HCT116 (cell line): ENCODE measurements at regions not wholly inside any gene's neighbourhood (a gene's known extent, or its start where the extent isn't known, plus 50 kb on each side); places are given as distances from the start of the nearest gene placed in this dataset.

Experiments used
- ATAC-seq: fragments of 200-7000 bp; cut with Tn5 transposase; 2 replicates; pipeline ENCODE4 v1.9.1; 2020; ENCODE audit warnings: mild to moderate bottlenecking, moderate library complexity
- BruUV-seq: library from RNA; stranded (reverse); fragments of 400-500 nt; replicated peaks from 2 replicates; lab custom pipeline; 2021; lab: Mats Ljungman, UMichigan
- CTCF ChIA-PET: fragments of 300-600 bp; sonication (Branson Sonifier 250); formaldehyde crosslinking; loops from one replicate; lab custom pipeline; 2021; ENCODE audit warnings: antibody characterized with exemption; lab: Charles Lee
- POLR2A ChIA-PET: fragments of 300-600, 350-600 bp; sonication (Branson Sonifier 250); formaldehyde crosslinking; loops from one replicate; lab custom pipeline; 2021; ENCODE audit warnings: antibody characterized with exemption; lab: Charles Lee
- RAD21 ChIA-PET, 2 experiments: fragments of 300-600 bp; sonication (Branson Sonifier 250); formaldehyde crosslinking; loops; one replicate each; lab custom pipeline; 2023; ENCODE audit warnings: low total read pairs in 2 of 2; ENCODE audit not compliant: uncharacterized antibody in 2 of 2, unreplicated experiment in 2 of 2, low non-redundant PET in 1 of 2; lab: Charles Lee
- DNase-seq: peaks from one replicate; pipeline ENCODE4 v3.0.0-alpha.2; 2010; ENCODE audit warnings: low read depth, low spot score
- H2AFZ ChIP-seq: fragments of 200-600 bp; shearing (Covaris generic), sonication (generic); 2 replicates; pipeline ENCODE4 v1.6.1; 2017; ENCODE audit warnings: low read depth, mixed run types, mixed read lengths, antibody characterized with exemption, low read length; ENCODE audit not compliant: poor library complexity, severe bottlenecking
- H3K27ac ChIP-seq: 2 replicates; pipeline ENCODE4 v1.5.1; 2012; ENCODE audit warnings: low read depth, low read length
- H3K27me3 ChIP-seq: fragments of 200-600 bp; sonication (generic); 2 replicates; pipeline ENCODE4 v1.6.1; 2016; ENCODE audit warnings: mixed run types, low read length, mixed read lengths; ENCODE audit not compliant: insufficient read depth
- H3K36me3 ChIP-seq, 2 experiments: fragments of 200-500 bp in 1 of 2; fragments of 200-600 bp in 1 of 2; sonication (Bioruptor generic) in 1 of 2; sonication (generic) in 1 of 2; 2 replicates each; pipeline versions ENCODE4 v1.5.1 to v1.6.1; 2014 to 2016; ENCODE audit warnings: low read length in 2 of 2, inconsistent platforms in 1 of 2, mixed read lengths in 1 of 2, mixed run types in 1 of 2; ENCODE audit not compliant: insufficient read depth in 2 of 2, control insufficient read depth in 1 of 2
- H3K4me1 ChIP-seq, 2 experiments: fragments of 200-600 bp in 1 of 2; sonication (generic) in 1 of 2; 2 replicates each; pipeline versions ENCODE4 v1.5.1 to v1.6.1; 2012 to 2017; ENCODE audit warnings: low read length in 2 of 2, inconsistent platforms in 1 of 2, mild to moderate bottlenecking in 1 of 2, mixed read lengths in 1 of 2, mixed run types in 1 of 2, moderate library complexity in 1 of 2; ENCODE audit not compliant: insufficient read depth in 2 of 2, control insufficient read depth in 1 of 2
- H3K4me2 ChIP-seq: fragments of 200-600 bp; sonication (generic); 2 replicates; pipeline ENCODE4 v1.6.1; 2017; ENCODE audit warnings: mixed run types, low read length, mixed read lengths
- H3K4me3 ChIP-seq, 2 experiments: fragments of 200-600 bp in 1 of 2; sonication (generic) in 1 of 2; replicated peaks in 1 of 2; 2 replicates each; pipeline ENCODE4 v1.5.1; 2011 to 2016; ENCODE audit warnings: low read length in 2 of 2, control low read depth in 1 of 2, low read depth in 1 of 2, mild to moderate bottlenecking in 1 of 2, mixed read lengths in 1 of 2, mixed run types in 1 of 2
- H3K79me2 ChIP-seq: fragments of 200-600 bp; sonication (generic); 2 replicates; pipeline ENCODE4 v1.6.1; 2017; ENCODE audit warnings: mild to moderate bottlenecking, mixed run types, low read length, moderate library complexity, mixed read lengths; ENCODE audit not compliant: insufficient read depth
- H3K9ac ChIP-seq: fragments of 200-600 bp; sonication (generic); 2 replicates; pipeline ENCODE4 v1.6.1; 2016; ENCODE audit warnings: low read length, mixed read lengths
- H3K9me2 ChIP-seq: fragments of 200-600 bp; sonication (generic), shearing (Covaris generic); 2 replicates; pipeline ENCODE4 v1.6.1; 2017; ENCODE audit warnings: mixed run types, mild to moderate bottlenecking, moderate library complexity; ENCODE audit not compliant: insufficient read depth
- H3K9me3 ChIP-seq, 2 experiments: fragments of 200-500 bp in 1 of 2; fragments of 200-600 bp in 1 of 2; sonication (Bioruptor generic) in 1 of 2; sonication (generic) in 1 of 2; 2 replicates each; pipeline ENCODE4 v1.6.1; 2014 to 2017; ENCODE audit warnings: low read length in 2 of 2, mixed read lengths in 2 of 2, inconsistent platforms in 1 of 2, low read depth in 1 of 2, mild to moderate bottlenecking in 1 of 2, mixed run types in 1 of 2, moderate library complexity in 1 of 2; ENCODE audit not compliant: control insufficient read depth in 1 of 2, insufficient read depth in 1 of 2
- H4K20me1 ChIP-seq: fragments of 200-600 bp; sonication (generic), shearing (Covaris generic); 2 replicates; pipeline ENCODE4 v1.6.1; 2017; ENCODE audit warnings: mixed run types, mild to moderate bottlenecking, moderate library complexity; ENCODE audit not compliant: insufficient read depth
- CBX3 ChIP-seq: IDR thresholded peaks from 2 replicates; pipeline ENCODE4 v1.6.1; 2012; ENCODE audit warnings: low read depth
- CTCF ChIP-seq, 3 experiments: fragments of 200-600 bp in 1 of 3; sonication (generic) in 1 of 3; IDR thresholded peaks in 2 of 3; conservative IDR thresholded peaks in 1 of 3; 2 replicates each; pipeline ENCODE4 v1.5.1; 2012 to 2017; ENCODE audit warnings: low read depth in 2 of 3, low read length in 2 of 3, antibody characterized with exemption in 1 of 3, borderline replicate concordance in 1 of 3, control low read depth in 1 of 3, mild to moderate bottlenecking in 1 of 3, mixed read lengths in 1 of 3, mixed run types in 1 of 3, moderate library complexity in 1 of 3; ENCODE audit not compliant: insufficient read depth in 1 of 3
- EGR1 ChIP-seq: IDR thresholded peaks from 2 replicates; pipeline ENCODE4 v1.6.1; 2012; ENCODE audit warnings: low read depth
- ELF1 ChIP-seq: IDR thresholded peaks from 2 replicates; pipeline ENCODE4 v1.6.1; 2012; ENCODE audit warnings: low read depth, borderline replicate concordance
- EZH2 ChIP-seq: fragments of 200-600 bp; sonication (generic); IDR thresholded peaks from 2 replicates; pipeline ENCODE4 v1.6.1; 2017; ENCODE audit warnings: antibody characterized with exemption, mixed run types
- JUND ChIP-seq: IDR thresholded peaks from 2 replicates; pipeline ENCODE4 v1.6.1; 2012
- MAX ChIP-seq: IDR thresholded peaks from 2 replicates; pipeline ENCODE4 v1.6.1; 2012
- POLR2A ChIP-seq: IDR thresholded peaks from 2 replicates; pipeline ENCODE4 v1.7.0; 2011; ENCODE audit warnings: borderline replicate concordance; ENCODE audit not compliant: insufficient read depth, insufficient read length; ENCODE audit errors: extremely low read depth
- POLR2AphosphoS5 ChIP-seq: IDR thresholded peaks from 2 replicates; pipeline ENCODE4 v1.6.1; 2011; ENCODE audit warnings: mild to moderate bottlenecking, low read depth, low read length, moderate library complexity
- RAD21 ChIP-seq: IDR thresholded peaks from 2 replicates; pipeline ENCODE4 v1.6.1; 2012; ENCODE audit warnings: low read depth, mild to moderate bottlenecking
- SP1 ChIP-seq: IDR thresholded peaks from 2 replicates; pipeline ENCODE4 v1.6.1; 2012; ENCODE audit warnings: low read depth
- SRF ChIP-seq: IDR thresholded peaks from 2 replicates; pipeline ENCODE4 v1.6.1; 2012; ENCODE audit warnings: low read depth
- TCF7L2 ChIP-seq: IDR thresholded peaks from 2 replicates; pipeline ENCODE4 v1.7.0; 2011; ENCODE audit warnings: borderline replicate concordance, inconsistent platforms; ENCODE audit not compliant: insufficient read depth, insufficient read length; ENCODE audit errors: extremely low read depth
- intact Hi-C: fragments of 100-400 bp; cut with micrococcal nuclease; formaldehyde crosslinking; loops from 2 replicates; pipeline ENCODE4 v1.10.0; 2022
- TF ChIP-seq, protein P1 (sequence below): IDR thresholded peaks from 2 replicates; pipeline ENCODE4 v1.6.1; 2012; ENCODE audit warnings: low read depth

- no peak overlapping the region for H3K4me2 ChIP-seq
- peaks cover 14% of the 10 kb centered on the region for H3K27me3 ChIP-seq
- H2AFZ ChIP-seq = no peak overlapping the region
- ATAC-seq (no peak), DNase-seq (no peak)
- no peak overlapping the region for H3K9ac ChIP-seq
- no peaks in the 10 kb centered on the region for H3K4me1 ChIP-seq
- no peak overlapping the region for H3K4me3 ChIP-seq
- no peaks in the 10 kb centered on the region for H3K36me3 ChIP-seq
- ChIA-PET POLR2A (no interaction called here), CTCF (no interaction called here), RAD21 (no interaction called here)
- no peaks in the 10 kb centered on the region for H3K9me3 ChIP-seq
- BruUV-seq = no TSS peak
- no peaks in the 10 kb centered on the region for H3K79me2 ChIP-seq
- H3K9me2 ChIP-seq = no peaks in the 10 kb centered on the region
- intact Hi-C loops = no loop called here
- no peak overlapping the region for H3K27ac ChIP-seq
- TF ChIP-seq POLR2AphosphoS5 (no peak), CBX3 (no peak), SRF (no peak), SP1 (no peak), TCF7L2 (no peak), MAX (no peak), EZH2 (no peak)
- H4K20me1 ChIP-seq = no peaks in the 10 kb centered on the region
Observed at GRCh38 chr6:72524011-72524645, 97.7 kb upstream of the KCNQ5 start.

GRCh38 chr6:72525821-72526510 lies 95.9 kb upstream of the KCNQ5 start:
- no peak for DNase-seq
- intact Hi-C loops = no loop called here
- ChIA-PET CTCF (no interaction called here), RAD21 (no interaction called here), POLR2A (no interaction called here)
- Histone ChIP-seq H3K4me2 (no peak overlapping the region), H3K9me2 (no peaks in the 10 kb centered on the region), H3K9me3 (no peaks in the 10 kb centered on the region), H3K79me2 (no peaks in the 10 kb centered on the region), H3K27ac (no peak overlapping the region), H3K36me3 (no peaks in the 10 kb centered on the region), H3K4me3 (no peak overlapping the region), H4K20me1 (no peaks in the 10 kb centered on the region), H3K4me1 (no peaks in the 10 kb centered on the region), H3K27me3 (peaks cover 14% of the 10 kb centered on the region), H2AFZ (no peak overlapping the region), H3K9ac (no peak overlapping the region)
- ATAC-seq = no peak
- BruUV-seq = no TSS peak
- TF ChIP-seq EZH2 = no peak
- TF ChIP-seq TCF7L2 = no peak
- no peak for TF ChIP-seq ELF1
- TF ChIP-seq SP1 = no peak
- TF ChIP-seq, protein P1, sequence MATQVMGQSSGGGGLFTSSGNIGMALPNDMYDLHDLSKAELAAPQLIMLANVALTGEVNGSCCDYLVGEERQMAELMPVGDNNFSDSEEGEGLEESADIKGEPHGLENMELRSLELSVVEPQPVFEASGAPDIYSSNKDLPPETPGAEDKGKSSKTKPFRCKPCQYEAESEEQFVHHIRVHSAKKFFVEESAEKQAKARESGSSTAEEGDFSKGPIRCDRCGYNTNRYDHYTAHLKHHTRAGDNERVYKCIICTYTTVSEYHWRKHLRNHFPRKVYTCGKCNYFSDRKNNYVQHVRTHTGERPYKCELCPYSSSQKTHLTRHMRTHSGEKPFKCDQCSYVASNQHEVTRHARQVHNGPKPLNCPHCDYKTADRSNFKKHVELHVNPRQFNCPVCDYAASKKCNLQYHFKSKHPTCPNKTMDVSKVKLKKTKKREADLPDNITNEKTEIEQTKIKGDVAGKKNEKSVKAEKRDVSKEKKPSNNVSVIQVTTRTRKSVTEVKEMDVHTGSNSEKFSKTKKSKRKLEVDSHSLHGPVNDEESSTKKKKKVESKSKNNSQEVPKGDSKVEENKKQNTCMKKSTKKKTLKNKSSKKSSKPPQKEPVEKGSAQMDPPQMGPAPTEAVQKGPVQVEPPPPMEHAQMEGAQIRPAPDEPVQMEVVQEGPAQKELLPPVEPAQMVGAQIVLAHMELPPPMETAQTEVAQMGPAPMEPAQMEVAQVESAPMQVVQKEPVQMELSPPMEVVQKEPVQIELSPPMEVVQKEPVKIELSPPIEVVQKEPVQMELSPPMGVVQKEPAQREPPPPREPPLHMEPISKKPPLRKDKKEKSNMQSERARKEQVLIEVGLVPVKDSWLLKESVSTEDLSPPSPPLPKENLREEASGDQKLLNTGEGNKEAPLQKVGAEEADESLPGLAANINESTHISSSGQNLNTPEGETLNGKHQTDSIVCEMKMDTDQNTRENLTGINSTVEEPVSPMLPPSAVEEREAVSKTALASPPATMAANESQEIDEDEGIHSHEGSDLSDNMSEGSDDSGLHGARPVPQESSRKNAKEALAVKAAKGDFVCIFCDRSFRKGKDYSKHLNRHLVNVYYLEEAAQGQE = no peak
- no peak for TF ChIP-seq SRF
- TF ChIP-seq EGR1 = no peak
- no peak for TF ChIP-seq CBX3
- TF ChIP-seq CTCF (IDR thresholded peaks at IDR 0.05 in 2 of 3, conservative IDR thresholded peaks at IDR 0.05 in 1 of 3; ENCODE audit: borderline replicate concordance in 1 of 3, insufficient read depth in 1 of 3, low read depth in 2 of 3, low read length in 2 of 3) = no peak
- no peak for TF ChIP-seq RAD21
- no peak for TF ChIP-seq POLR2A
- TF ChIP-seq JUND = no peak
